HCT116 (cell line): ENCODE measurements at regions not wholly inside any gene's neighbourhood (a gene's known extent, or its start where the extent isn't known, plus 50 kb on each side); places are given as distances from the start of the nearest gene placed in this dataset.

Experiments
- CTCF ChIP-seq, 3 experiments: fragments of 200-600 bp in 1 of 3; sonication (generic) in 1 of 3; IDR thresholded peaks in 2 of 3; conservative IDR thresholded peaks in 1 of 3; 2 replicates each; pipeline ENCODE4 v1.5.1; 2012 to 2017; ENCODE audit warnings: low read depth in 2 of 3, low read length in 2 of 3, antibody characterized with exemption in 1 of 3, borderline replicate concordance in 1 of 3, control low read depth in 1 of 3, mild to moderate bottlenecking in 1 of 3, mixed read lengths in 1 of 3, mixed run types in 1 of 3, moderate library complexity in 1 of 3; ENCODE audit not compliant: insufficient read depth in 1 of 3
- ELF1 ChIP-seq: IDR thresholded peaks from 2 replicates; pipeline ENCODE4 v1.6.1; 2012; ENCODE audit warnings: low read depth, borderline replicate concordance
- EZH2 ChIP-seq: fragments of 200-600 bp; sonication (generic); IDR thresholded peaks from 2 replicates; pipeline ENCODE4 v1.6.1; 2017; ENCODE audit warnings: antibody characterized with exemption, mixed run types
- EZH2phosphoT487 ChIP-seq: fragments of 200-600 bp; IDR thresholded peaks from 2 replicates; pipeline ENCODE4 v1.6.1; 2018; ENCODE audit warnings: antibody characterized with exemption, borderline replicate concordance
- JUND ChIP-seq: IDR thresholded peaks from 2 replicates; pipeline ENCODE4 v1.6.1; 2012
- MAX ChIP-seq: IDR thresholded peaks from 2 replicates; pipeline ENCODE4 v1.6.1; 2012
- POLR2A ChIP-seq: IDR thresholded peaks from 2 replicates; pipeline ENCODE4 v1.7.0; 2011; ENCODE audit warnings: borderline replicate concordance; ENCODE audit not compliant: insufficient read depth, insufficient read length; ENCODE audit errors: extremely low read depth
- POLR2AphosphoS5 ChIP-seq: IDR thresholded peaks from 2 replicates; pipeline ENCODE4 v1.6.1; 2011; ENCODE audit warnings: mild to moderate bottlenecking, low read depth, low read length, moderate library complexity
- RAD21 ChIP-seq: IDR thresholded peaks from 2 replicates; pipeline ENCODE4 v1.6.1; 2012; ENCODE audit warnings: low read depth, mild to moderate bottlenecking
- REST ChIP-seq: IDR thresholded peaks from 2 replicates; pipeline ENCODE4 v1.6.1; 2012; ENCODE audit warnings: low read depth
- SRF ChIP-seq: IDR thresholded peaks from 2 replicates; pipeline ENCODE4 v1.6.1; 2012; ENCODE audit warnings: low read depth
- ZNF274 ChIP-seq: fragments of 200-500 bp; sonication (Bioruptor generic); IDR thresholded peaks from 2 replicates; pipeline ENCODE4 v1.6.1; 2014; ENCODE audit warnings: mild to moderate bottlenecking, low read depth, low read length, inconsistent platforms

GRCh38 chr7:15860264-15860949 lies 173.9 kb upstream of the MEOX2 start:
- no peak for TF ChIP-seq CTCF (IDR thresholded peaks at IDR 0.05 in 2 of 3, conservative IDR thresholded peaks at IDR 0.05 in 1 of 3; ENCODE audit: borderline replicate concordance in 1 of 3, insufficient read depth in 1 of 3, low read depth in 2 of 3, low read length in 2 of 3)
- no peak for TF ChIP-seq RAD21
- TF ChIP-seq POLR2A: no peak
- no peak for TF ChIP-seq REST
- no peak for TF ChIP-seq POLR2AphosphoS5
- TF ChIP-seq EZH2phosphoT487: no peak
- TF ChIP-seq EZH2: no peak
- no peak for TF ChIP-seq MAX
- TF ChIP-seq ELF1: no peak
- no peak for TF ChIP-seq SRF
- no peak for TF ChIP-seq ZNF274
- TF ChIP-seq JUND: no peak
